GM21529 (cell line): ENCODE measurements at regions not wholly inside any gene's neighbourhood (a gene's known extent, or its start where the extent isn't known, plus 50 kb on each side); places are given as distances from the start of the nearest gene placed in this dataset.

Experiments used
- ATAC-seq: cut with Tn5 transposase; IDR thresholded peaks from one replicate; pipeline ENCODE4 v1.9.1; 2021; ENCODE audit not compliant: unreplicated experiment

GRCh38 chr10:8731121-8732095 is 676.9 kb downstream of the GATA3 start:
- ATAC-seq, result no peak

GRCh38 chr10:8738987-8739386 is 684.5 kb downstream of the GATA3 start:
- no peak for ATAC-seq

- ATAC-seq, result no peak
Observed at GRCh38 chr10:8752146-8752843, 697.8 kb downstream of the GATA3 start.

GRCh38 chr10:8758029-8758428 is 703.5 kb downstream of the GATA3 start:
- ATAC-seq, result no peak

DNA sequence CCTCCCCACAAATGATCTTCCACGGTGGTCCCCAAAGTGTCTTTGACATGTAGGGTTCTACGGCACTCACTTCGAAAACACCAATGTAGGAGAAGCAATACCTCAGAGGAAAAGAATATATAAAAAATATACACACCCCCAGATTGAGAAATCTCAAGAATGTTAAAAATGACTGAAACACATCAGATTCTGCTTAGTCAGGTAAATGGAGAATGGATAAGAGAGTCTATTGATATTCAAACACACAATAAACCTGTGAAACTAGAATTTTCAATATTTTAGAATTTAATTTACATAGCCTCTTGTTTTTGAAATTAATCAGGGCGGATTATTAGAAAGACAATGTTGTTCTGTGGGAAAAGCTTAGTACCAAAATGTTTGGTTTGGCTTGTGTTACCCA is 712.4 kb downstream of the GATA3 start:
- no peak for ATAC-seq

- ATAC-seq, result no peak
Observed at GRCh38 chr10:8767591-8767990, 713.1 kb downstream of the GATA3 start.

DNA sequence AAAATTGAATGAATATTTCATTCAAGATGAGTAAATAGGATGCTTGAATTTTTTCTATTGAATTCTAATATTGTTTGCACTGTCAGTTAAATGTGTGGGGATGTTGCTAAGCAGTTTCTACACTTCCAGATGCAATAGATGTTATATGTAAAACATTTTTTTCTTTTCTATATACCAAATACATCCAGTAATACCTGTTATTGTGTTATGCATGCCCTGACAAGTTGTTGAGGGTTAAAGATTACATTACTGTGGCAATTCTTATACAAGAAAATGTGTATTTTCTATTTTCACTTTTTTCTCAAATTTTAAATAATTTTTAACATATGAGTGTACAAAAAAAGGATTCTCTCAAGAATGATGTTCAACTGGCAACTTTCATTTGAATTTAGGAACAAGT is 713.9 kb downstream of the GATA3 start:
- no peak for ATAC-seq

DNA sequence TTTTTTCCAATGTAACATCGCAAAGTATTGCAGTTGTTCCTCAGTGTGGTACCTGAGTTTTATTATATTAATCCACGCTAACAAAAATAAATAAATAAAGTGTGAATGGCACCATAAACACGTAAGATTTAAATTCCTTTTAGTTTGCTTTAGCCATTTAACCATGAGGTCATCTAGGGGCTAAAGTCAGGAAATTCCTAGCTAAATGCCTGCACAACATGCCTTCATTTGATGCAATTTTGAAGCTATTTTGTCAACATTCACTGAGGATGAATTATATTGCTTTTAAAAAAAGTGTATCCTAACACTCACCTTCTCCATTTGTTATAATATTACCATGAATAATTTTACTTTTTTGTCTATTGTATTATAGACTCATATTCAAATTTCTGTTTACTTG is 714.4 kb downstream of the GATA3 start:
- no peak for ATAC-seq

DNA sequence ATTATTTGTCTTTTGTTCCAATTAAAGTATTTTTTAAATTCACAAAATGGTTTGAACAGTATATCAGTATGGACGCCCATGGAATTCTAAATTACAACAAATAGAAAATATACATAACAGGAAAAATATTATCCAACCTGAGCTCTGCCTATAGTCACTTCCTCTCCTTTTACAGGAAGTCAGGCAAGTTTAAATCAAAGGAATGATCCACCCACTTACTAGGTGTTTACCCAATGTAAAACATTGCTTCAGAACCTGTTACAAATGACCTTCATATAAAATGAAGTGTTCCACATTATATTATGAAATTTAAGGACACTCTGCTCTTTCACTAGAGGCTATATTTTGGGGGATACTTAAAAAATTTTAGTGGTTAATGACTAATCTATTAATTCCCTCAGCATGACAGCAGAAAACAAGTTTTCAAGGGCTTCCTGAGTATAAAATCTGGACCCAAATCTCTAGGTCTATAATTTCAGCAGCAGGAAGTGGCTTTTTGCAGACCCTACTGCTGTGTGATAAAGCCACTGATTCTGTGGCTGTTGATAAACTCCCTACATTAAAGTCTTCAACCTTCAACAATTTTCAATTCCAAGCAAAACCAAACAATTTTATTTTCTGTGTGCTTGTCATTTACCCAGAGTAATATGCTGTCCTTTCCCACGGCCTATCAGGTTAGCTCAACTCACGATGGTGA is 722.6 kb downstream of the GATA3 start:
- no peak for ATAC-seq

GRCh38 chr10:8778713-8779112 is 724.2 kb downstream of the GATA3 start:
- no peak for ATAC-seq

DNA sequence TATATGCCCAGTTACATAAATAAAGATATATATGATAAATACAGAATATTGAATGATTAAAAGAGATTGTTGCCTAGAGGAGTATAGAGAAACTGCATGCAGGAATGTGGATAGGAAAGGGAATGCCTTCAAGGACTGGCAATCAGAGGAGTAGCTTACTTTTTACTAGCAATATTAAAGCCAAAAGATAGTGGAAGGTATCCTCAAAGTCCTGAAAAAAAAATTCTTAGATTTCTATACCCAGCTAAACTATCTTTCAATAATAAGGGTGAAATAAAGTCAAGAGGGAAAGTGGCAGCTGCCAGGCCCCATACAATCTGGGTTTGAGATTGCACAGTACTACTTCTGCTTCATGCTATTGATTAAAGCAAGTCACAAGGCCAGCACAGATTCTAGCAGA is 733.2 kb downstream of the GATA3 start:
- ATAC-seq, result no peak

DNA sequence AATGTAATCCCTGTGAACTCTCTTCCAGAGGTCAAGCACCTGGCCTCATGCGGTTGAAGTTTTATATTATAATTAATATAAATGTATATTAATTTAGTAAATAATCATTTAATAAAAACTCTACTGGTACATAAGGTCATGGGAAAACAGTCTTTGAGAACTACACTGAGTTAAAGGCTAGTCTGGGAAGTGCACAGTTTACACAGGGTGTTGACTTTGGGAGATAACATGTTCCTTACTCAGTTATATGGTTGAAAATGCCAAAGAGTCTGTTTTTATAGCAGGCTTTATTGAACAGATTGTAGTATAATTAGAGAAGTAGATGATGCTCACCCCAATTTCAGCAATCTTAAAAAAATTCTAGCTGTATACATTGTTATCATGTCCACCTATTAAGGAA is 735.9 kb downstream of the GATA3 start:
- no peak for ATAC-seq

DNA sequence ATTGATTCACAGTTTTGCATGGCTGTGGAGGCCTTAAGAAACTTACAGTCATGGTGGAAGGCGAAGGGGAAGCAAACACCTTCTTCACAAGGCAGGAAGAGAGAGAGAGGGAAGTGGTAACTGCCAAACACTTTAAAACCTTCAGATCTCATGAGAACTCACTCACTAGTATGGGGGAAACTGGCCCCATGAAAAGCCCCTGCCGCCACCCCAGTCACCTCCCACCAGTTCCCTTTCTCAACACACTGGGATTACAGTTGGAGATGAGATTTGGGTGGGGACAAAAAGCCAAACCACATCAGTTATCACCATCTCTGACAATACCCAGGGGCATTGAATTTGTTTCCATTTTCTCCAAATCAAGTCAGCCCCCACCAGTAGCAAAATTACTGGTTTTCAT is 740.4 kb downstream of the GATA3 start:
- no peak for ATAC-seq

GRCh38 chr10:8800426-8800825 is 745.9 kb downstream of the GATA3 start:
- ATAC-seq, result no peak

DNA sequence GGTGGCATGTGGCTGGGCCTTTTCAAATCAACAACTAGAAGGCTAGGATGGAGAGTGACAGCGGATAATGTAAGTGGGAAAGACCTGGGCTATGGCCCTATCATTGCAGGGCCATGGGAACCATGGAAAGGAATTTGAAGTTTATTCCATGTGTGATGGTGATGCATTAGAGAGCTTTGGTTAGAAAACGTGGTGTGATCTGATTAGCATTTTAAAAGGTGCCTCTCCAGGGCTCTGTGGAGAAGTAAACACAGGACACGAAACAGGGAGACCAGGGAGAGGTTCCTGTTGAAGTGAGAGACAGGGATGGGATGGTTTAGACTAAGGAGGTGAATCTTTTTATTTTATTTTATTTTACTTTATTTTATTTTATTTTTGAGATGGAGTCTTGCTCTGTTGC is 749.5 kb downstream of the GATA3 start:
- no peak for ATAC-seq

DNA sequence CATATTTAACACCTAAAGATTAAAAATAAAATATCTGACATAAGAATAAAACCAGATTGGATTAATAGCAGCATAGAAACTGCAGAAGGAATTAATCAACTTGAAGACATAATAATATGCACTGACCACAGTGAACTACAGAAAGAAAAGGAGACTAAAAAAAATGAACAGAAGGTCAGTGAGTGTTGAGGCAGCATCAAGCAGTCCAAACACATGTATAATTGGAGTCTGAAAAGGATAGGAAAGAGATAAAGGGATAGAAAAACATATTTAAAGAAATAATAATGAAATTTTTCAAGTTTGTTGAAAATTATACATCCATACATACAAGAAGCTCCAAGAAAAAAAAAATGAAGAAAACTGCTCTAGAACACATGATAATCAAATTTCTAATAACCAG is 756.2 kb downstream of the GATA3 start:
- no peak for ATAC-seq

DNA sequence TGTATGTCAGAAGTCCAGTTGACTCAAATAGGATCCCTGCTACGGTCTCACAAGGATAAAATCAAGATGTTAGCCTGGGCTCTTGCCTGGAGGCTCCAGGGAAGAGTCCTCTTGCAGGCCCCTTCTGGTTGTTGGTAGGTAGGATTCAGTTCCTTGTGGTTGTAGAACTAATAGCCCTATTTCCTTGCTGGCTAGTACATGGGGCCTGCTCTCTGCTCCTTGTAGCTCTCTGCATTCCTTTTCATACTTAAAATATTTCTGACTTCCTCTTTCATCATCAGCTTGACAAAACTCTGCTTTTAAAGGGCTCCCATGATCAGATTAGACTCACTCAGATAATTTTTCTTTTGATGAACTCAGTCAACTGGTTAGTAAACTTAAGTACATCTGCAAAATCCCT is 756.7 kb downstream of the GATA3 start:
- ATAC-seq, result no peak

DNA sequence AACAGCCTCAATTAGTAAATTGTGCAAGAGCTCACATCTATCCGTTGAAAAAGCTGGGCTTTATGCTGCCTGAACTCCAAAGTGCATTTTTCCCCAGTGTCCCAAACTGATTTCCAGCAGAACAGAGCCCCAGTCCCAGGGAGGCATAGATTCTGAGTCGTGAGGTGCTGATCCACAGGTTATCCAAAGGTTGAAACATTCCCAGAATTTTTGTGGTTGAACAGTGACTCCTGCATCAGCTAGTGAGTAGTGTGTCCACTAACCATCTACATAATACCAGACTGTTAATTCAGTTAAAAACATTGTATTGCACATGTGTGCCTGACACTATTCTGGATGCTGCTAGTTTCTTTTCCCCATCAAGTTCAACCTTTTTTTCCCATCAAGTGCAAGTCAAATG is 761.5 kb downstream of the GATA3 start:
- ATAC-seq, result no peak

- no peak for ATAC-seq
Observed at GRCh38 chr10:8817299-8817698, 762.8 kb downstream of the GATA3 start.

DNA sequence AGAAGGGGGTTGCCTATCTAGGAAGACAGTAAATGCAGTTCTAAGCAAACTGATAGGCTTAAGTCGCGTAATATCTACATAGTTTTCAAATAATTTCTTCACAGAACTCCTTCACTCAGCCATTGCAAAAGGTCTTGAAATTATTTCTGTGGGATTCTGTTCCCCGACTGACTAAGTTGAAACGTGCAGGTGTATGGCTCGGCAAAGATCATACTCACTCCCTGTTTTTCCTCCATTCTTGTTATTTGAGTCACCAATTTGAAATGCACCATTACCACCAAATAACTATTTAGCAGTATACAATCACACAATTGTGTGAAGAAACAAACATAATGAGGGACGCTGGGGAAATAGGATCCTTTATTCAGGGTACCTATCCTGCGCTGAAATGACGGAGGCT is 771.1 kb downstream of the GATA3 start:
- ATAC-seq, result no peak

DNA sequence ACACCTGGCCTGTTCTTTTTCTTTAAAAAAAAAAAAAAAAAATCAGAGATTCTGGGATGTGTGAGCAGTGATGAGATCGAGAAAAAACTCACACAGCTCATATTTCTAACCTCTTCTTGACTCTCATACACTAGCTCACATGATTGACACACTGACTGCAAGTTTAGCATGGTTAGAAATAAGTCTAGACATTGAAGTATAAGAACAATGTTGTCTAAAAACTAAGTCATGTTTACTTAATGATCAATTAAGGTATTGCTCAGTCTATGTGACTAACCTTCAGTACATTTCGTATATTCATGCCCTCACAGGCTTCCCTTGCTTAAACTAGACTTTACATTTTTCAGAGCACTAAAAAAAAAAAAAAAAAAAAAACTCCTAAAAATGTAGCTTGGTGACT is 775.1 kb downstream of the GATA3 start:
- no peak for ATAC-seq

DNA sequence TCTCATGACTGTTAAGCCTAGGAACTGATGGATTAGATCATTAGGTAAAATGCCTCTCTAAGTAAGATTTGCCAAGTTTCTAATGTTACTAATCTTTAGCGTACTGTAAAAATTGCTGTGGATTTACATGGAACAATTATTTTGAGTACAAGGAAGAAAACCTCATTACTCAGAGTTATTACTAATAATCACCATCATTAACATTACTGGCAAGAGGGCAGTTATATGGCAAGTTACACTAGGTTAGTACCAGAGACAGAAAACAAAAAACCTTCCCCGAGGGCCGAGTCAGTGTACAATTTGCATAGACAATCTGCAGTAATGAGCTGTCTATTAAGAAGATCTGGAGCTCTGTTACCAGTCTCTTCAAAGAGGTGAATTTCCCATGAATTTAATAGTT is 775.6 kb downstream of the GATA3 start:
- no peak for ATAC-seq
